Prostate gland (tissue), 2 donors: ENCODE measurements at regions not wholly inside any gene's neighbourhood (a gene's known extent, or its start where the extent isn't known, plus 50 kb on each side); places are given as distances from the start of the nearest gene placed in this dataset.

ENCODE experiments used
- CTCF ChIP-seq, 4 experiments: fragments of 200-600 bp in 2 of 4; fragments of 450-650 bp in 2 of 4; sonication (generic) in 2 of 4; IDR thresholded peaks; 1 replicate in 3 of 4; 2 replicates in 1 of 4; pipeline ENCODE4 v1.5.1; 2016 to 2019; ENCODE audit warnings: antibody characterized with exemption in 4 of 4, mild to moderate bottlenecking in 2 of 4, moderate library complexity in 2 of 4
- POLR2A ChIP-seq: fragments of 450-650 bp; IDR thresholded peaks from one replicate; pipeline ENCODE4 v1.6.1; 2016; ENCODE audit warnings: antibody characterized with exemption, mild to moderate bottlenecking

GRCh38 chr13:44694291-44694690 is 118.2 kb upstream of the TSC22D1 start:
- TF ChIP-seq POLR2A (no peak), CTCF (IDR thresholded peaks at IDR 0.05) (no peak)
